Skin of body (tissue), 1 donor: ENCODE measurements at regions not wholly inside any gene's neighbourhood (a gene's known extent, or its start where the extent isn't known, plus 50 kb on each side); places are given as distances from the start of the nearest gene placed in this dataset.
A peak's percentile ranks its signal among the peaks of the same experiment; 100 is the strongest.
"Not testable (repeated sequence)": the region's sequence is repeated elsewhere in the genome, so short reads cannot be mapped to it uniquely, and the experiment has no call there.

Experiments used
- DNase-seq: peaks from one replicate; lab custom pipeline; 2025; lab: John Stamatoyannopoulos, UW

- no peak for DNase-seq
Observed at GRCh38 chr15:62500325-62500724, 335.2 kb upstream of the C2CD4B start.

DNA sequence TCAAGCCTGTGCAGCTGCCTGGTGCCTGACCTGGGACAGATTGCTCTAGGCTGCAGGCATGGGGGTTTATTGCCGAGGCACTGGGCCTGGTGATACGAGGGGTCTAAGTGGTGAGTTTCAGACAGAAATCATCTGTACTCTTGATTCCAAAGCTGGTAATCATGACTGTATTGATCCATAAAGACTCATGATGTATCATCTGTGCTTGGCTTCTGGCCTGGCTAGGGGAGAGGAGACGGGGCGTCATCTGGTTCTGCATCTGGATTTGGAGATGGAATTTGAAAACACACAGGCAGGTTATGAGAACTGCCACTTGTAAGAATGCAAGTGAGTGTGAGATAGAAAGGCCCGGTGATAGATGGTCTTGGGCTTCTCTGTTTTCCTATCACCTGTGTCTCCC lies 337.4 kb upstream of the C2CD4B start:
- DNase-seq: no peak

DNA sequence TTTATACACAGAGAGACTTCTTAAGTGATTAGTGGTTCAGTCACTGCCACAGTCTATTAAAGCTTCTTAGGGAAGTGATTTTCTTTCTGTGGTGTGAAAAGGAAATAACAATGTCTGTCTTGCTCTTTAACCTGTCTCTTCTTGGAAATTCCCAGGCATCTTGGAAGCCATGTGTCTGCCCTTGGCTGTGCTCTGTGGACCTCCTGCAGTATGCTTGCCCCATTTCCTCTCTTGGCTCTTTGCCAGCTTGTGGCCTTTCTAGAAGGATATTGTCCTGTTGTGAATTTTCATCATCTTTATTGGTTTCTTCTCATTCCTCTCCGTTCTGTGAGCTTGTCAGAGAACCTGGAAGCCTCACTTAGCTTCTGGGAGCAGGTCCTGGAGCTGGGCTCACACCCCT lies 338.4 kb upstream of the C2CD4B start:
- DNase-seq: no peak

- peak; percentile 67 for DNase-seq
Observed at GRCh38 chr15:62505762-62506161, 340.7 kb upstream of the C2CD4B start.

DNA sequence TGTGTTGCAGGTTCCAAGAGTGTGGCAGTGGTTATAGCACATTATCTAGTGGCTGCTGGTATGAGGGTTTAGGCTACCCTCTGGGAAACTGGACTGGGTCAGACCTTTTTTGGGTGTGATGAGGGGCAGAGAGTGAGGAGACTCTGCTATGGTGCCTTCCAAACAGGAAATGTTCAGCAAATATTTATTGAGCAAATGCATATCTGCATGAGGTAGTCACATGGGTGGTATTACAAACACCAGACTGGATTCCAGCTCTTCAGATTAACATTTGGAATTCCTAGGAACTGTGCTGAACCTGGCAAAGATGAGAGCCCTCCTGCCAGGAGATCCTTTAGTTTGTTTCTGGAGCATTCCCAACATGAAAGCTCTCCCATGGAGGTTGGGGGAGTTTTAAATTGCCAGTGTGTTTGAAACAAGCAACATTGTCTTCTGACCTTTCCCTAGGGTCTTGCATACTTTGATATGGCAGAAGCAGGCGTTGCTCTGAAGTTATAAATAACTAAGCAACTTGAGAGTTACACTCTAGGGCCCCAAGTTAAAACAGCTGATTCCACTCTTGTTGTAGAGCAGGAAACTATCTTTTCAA lies 341.2 kb upstream of the C2CD4B start:
- peak; percentile 67 for DNase-seq

DNA sequence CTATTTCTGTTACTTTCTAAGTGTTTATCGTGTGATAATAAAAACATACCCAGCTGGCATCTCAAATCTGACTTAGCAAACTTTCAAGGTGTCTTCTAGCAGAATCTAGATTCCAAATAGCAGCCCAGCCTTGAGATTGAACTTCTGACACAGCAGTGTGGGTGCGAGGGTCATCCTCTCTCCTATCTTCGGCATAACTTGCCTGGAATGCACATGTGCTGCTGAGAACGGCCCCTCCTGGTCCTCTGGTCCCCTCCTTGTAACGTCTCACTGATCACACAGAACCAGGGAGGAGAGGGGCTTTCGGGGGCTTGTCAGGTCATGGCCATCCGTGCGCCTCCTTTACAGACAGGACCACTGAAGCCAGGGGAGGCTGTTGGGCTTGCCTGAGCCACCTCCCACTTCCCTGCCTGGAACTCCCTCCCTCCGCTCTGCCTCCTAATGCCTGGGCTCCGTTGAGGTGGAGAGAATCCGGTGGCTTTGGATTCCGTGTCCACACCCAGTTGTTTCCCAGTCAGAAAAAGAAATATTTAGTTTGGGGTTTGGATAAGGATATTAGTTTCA lies 344.4 kb upstream of the C2CD4B start:
- no peak for DNase-seq

DNA sequence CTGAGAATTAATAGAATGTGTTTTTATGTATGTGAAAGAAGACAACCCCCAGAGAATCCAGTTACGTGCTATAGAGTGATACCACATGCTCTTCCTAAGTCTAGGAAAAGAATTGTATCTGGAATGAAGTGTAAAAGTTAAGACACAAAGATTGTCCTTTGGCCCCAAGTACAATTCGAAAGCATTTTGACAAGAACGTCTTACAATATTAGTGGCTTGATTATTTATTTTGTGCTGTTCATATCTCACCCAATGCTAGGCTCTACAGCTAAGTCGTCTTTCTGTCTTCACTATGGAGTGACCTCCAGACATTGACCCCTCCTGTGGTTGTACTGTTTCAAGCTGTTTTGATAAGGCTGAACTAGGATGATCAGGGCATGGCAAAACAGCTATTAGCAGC lies 345.7 kb upstream of the C2CD4B start:
- DNase-seq: no peak

- no peak for DNase-seq
Observed at GRCh38 chr15:62512904-62513303, 347.8 kb upstream of the C2CD4B start.

DNA sequence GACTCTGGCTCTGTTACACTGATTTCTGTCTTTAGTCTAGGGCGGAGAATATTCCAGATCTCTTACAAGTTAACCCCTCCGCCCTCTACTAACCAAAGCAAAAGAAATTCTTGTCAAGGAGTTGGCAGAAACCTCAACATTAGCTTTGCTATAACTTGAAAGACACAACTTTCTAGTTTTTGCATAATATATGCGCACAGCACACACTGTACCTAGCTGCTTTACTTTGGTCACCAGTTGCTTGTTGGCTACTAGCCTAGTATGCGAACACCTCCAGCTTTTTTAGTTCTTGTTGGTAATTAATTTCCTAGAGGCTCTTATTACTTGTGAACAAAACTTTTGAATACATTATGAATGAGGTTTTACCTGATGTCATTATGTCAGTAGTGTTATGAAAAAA lies 348.8 kb upstream of the C2CD4B start:
- DNase-seq: no peak

GRCh38 chr15:62515696-62516395 lies 350.8 kb upstream of the C2CD4B start:
- peak; percentile 24 for DNase-seq

DNA sequence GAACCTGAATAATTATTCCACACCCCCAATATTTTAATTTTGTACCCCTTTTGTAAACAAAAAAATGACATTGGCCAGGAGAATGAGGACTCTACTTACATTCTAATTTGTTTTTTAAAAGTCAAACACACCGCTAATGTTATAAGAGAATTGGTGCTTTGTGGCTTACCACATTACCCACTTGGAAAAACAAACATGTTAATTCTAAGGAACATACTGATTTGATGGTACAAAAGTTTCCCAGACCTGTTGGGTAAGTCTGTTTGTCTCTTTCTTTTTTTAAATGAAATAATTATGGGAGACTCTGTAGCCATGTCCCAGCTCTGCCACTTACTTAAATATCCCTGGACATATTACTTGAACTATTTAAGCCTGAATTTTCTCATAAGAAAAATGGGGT lies 352.5 kb upstream of the C2CD4B start:
- no peak for DNase-seq

DNA sequence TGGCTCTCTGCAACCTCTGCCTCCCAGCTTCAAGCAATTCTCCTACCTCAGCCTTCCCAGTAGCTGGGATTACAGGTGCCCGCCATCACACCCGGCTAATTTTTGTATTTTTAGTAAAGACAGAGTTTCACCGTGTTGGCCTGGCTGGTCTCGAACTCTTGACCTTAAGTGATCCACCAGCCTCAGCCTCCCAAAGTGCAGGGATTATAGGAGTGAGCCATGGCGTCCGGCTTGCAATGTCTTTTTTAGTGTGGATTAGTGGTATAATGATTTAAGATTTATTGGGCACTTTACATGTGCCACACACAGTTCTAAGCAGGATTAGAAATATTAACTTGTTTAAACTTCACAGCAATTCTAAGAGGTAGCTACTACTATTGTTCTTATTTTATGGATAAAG lies 353.6 kb upstream of the C2CD4B start:
- not testable (repeated sequence) for DNase-seq

GRCh38 chr15:62519900-62520299 lies 354.8 kb upstream of the C2CD4B start:
- DNase-seq: no peak

DNA sequence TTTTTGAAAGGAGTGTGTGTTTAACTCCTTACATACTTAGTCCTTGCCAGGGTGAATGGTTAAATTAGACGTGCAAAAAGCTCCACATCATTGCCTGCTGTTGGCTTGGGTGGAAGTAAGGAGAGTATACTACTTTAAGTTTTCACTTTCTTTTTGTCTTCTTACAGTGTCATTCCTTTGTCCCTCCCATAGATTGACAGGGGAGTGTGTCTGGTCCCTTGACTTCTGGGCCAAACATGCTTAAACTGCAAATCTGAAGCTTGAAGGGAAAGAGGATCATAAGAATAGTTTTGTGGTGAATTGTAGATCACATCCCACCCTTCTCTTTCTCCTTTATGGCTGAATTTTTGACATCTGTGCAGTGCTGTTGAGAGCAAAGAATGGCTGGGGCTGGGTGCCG lies 355.8 kb upstream of the C2CD4B start:
- no peak for DNase-seq

DNA sequence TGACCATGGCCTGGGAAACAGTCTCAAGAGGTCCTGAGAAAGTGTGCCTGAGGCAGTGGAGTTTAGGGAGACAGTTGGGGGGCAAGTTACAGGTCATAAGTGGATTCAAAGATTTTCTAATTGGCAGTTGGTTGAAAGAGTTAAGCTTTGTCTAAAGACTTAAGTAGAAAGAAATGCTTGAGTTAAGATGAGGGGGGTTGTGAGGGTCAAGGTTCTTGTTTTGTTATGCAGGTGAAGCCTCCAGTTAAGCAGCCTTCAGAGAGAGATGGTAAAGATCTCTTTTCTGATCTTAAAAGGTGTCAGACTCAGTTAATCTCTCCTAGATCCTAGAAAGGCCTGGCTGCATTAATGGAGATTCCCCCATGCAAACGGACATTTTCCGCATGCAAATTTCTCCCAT lies 356.3 kb upstream of the C2CD4B start:
- no peak for DNase-seq

- DNase-seq: no peak
Observed at GRCh38 chr15:62524848-62525247, 359.8 kb upstream of the C2CD4B start.

DNA sequence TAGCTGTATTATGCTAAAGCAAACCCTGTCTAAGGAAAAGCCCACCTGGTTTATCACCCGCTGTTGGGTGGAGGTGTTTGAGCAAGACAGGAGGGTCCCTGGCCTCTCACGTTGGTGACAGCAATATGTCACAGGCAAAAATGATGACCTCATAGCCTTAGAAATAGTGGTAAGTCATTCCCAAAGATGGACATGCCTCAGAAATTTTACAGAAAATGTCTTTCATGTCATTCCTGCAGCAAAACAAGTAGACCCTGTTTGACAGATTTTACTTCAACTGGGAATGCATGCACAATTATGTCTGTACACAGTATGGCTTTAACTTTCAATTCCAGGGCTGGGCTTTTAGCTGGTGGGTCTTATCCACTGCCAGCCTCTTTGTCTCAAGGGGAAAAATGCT lies 362.3 kb upstream of the C2CD4B start:
- DNase-seq: no peak

DNA sequence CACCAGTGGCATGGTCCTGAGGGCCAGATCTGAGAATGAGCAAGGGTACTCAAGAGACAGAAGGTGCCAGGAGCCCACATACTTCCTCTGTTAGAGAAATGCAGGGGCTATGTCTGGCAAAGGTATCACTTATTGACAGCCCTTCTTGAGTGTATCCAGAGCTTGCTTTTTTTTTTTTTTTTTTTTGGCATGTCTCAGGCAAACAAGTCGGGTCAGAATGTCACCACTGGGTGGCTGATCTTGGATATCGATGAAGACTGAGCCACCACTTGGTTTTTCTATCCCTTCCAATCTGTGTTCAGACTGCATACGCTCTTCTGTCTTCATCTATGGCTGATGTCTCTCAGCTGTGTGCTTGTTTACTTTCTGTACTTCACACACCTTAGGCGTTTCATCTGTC lies 363.4 kb upstream of the C2CD4B start:
- no peak for DNase-seq

DNA sequence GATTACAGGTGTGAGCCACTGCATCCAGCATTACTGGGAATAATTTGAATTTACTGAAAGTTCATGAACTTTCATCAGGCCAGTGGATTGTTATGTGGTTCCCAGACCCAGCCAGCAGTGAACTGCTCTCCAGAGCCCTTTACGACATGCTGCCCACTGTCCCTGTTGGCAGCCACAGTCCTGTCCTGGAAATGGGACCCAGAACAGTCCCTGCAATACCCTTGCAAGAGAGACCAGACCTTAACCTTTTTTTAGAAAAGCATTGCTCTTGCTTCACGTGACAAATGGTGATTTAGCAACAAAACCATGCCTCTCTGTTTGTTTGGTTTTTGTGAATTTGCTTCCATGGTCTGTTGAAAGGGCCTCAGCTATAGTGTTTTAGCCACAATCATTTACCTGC lies 367.3 kb upstream of the C2CD4B start:
- DNase-seq: no peak

GRCh38 chr15:62533687-62534086 lies 368.6 kb upstream of the C2CD4B start:
- DNase-seq: no peak

DNA sequence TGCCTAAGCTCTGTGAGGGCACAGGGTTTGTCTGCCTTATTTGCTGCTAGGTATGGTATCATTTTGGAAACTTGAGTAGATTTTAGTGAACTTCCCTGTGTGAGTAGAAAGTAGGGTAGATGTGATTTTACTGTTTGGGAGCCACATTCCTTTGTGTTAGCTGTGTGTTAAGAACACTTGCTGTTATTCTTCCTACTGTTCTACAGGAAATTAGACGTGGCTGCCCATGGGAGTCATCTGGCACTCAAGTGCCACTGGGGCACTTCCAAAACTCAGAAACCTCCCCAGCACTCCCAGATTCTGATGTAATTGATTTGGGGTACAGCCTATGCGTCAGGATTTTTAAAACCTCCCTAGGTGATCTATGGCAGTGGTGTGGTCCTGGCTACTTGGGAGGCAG lies 369.9 kb upstream of the C2CD4B start:
- DNase-seq: no peak

- no peak for DNase-seq
Observed at GRCh38 chr15:62539236-62539635, 374.2 kb upstream of the C2CD4B start.

GRCh38 chr15:62541250-62541649 lies 376.2 kb upstream of the C2CD4B start:
- no peak for DNase-seq
